Stromal cell of bone marrow (primary cell): ENCODE measurements at regions not wholly inside any gene's neighbourhood (a gene's known extent, or its start where the extent isn't known, plus 50 kb on each side); places are given as distances from the start of the nearest gene placed in this dataset.
A peak's percentile ranks its signal among the peaks of the same experiment; 100 is the strongest.

Experiments
- DNase-seq: peaks from one replicate; pipeline ENCODE4 v3.0.0-alpha.2; 2012; ENCODE audit warnings: low read depth

GRCh38 chr2:236717120-236717519, 147.5 kb downstream of the ACKR3 start:
- no peak for DNase-seq

- no peak for DNase-seq
These were observed 148.1 kb downstream of the ACKR3 start for GRCh38 chr2:236717729-236718128.

GRCh38 chr2:236718207-236718992, 148.8 kb downstream of the ACKR3 start:
- no peak for DNase-seq

- DNase-seq, result no peak
These were observed 149.6 kb downstream of the ACKR3 start for GRCh38 chr2:236719192-236719635.

- no peak for DNase-seq
These were observed 151.4 kb downstream of the ACKR3 start for GRCh38 chr2:236720974-236721540.

- DNase-seq, result no peak
These were observed 154.6 kb downstream of the ACKR3 start for GRCh38 chr2:236724200-236724599.

GRCh38 chr2:236726701-236727450, 157.3 kb downstream of the ACKR3 start:
- DNase-seq, result no peak

- DNase-seq, result no peak
These were observed 159.5 kb downstream of the ACKR3 start for GRCh38 chr2:236728916-236729670.

- no peak for DNase-seq
These were observed 160.8 kb downstream of the ACKR3 start for GRCh38 chr2:236730393-236730792.

- peak; percentile 89 for DNase-seq
These were observed 162.3 kb downstream of the ACKR3 start for GRCh38 chr2:236731767-236732580.

- DNase-seq, result no peak
These were observed 163.5 kb downstream of the ACKR3 start for GRCh38 chr2:236733156-236733555.

- DNase-seq, result no peak
These were observed 166.2 kb downstream of the ACKR3 start for GRCh38 chr2:236735825-236736238.

GRCh38 chr2:236738030-236738429, 168.4 kb downstream of the ACKR3 start:
- DNase-seq, result no peak

GRCh38 chr2:236738896-236739295, 169.3 kb downstream of the ACKR3 start:
- no peak for DNase-seq

GRCh38 chr2:236739663-236740062, 170.0 kb downstream of the ACKR3 start:
- DNase-seq, result no peak

GRCh38 chr2:236740506-236740905, 170.9 kb downstream of the ACKR3 start:
- no peak for DNase-seq

GRCh38 chr2:236743039-236743920, 173.7 kb downstream of the ACKR3 start:
- DNase-seq, result peak; percentile 92

GRCh38 chr2:236743921-236744280, 174.3 kb downstream of the ACKR3 start:
- no peak for DNase-seq

GRCh38 chr2:236744281-236744705, 174.7 kb downstream of the ACKR3 start:
- DNase-seq, result peak; percentile 94

GRCh38 chr2:236744716-236745115, 175.1 kb downstream of the ACKR3 start:
- no peak for DNase-seq
